ENCODE measurements at regions not wholly inside any gene's neighbourhood (a gene's known extent, or its start where the extent isn't known, plus 50 kb on each side); places are given as distances from the start of the nearest gene placed in this dataset.
"Not testable (repeated sequence)": the region's sequence is repeated elsewhere in the genome, so short reads cannot be mapped to it uniquely, and the experiment has no call there.

- no peak for DNase-seq
These were observed 513.4 kb downstream of the ZNF385D start for GRCh38 chr3:21237638-21238037.

- no peak for DNase-seq
These were observed 515.5 kb downstream of the ZNF385D start for GRCh38 chr3:21235491-21235890.

DNA sequence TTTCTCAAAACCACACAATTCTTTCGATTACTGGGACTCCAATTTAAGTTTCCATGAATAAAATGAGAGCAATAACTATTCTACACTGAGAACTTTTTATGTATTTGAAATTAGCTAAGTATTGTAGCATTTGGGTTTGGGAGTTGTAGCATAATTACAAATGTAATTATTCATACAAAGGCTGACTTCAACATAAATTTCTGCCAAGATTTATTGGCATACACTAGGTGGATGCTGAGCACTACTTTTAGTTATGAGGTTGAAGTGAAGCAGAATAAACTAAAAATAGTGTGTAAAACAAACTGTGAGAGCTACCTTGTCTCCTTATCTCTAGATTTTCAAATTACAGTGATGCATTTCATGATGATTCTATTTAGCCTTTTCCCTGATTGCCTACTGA, 516.1 kb downstream of the ZNF385D start:
- DNase-seq, result no peak

GRCh38 chr3:21229426-21230135, 521.4 kb downstream of the ZNF385D start:
- DNase-seq, result no peak

GRCh38 chr3:21226086-21226485, 524.9 kb downstream of the ZNF385D start:
- DNase-seq, result no peak

DNA sequence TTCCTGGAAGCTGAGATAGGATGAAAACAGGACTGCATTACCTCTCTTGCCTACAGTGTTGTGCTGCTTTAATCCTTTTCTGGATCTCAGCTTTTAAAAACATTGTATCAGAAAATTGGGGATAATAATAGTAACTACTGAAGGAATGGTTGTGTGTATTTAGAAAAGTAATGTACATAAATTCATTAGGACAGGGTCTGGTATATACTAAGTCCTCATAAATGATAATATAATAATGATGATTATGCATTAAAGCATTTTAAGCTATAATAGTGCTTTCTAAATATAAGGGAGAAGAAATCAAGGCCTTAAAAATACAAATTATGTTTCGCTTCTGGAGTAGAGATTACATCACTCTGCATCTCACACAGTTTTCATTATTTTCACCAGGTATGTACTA, 530.1 kb downstream of the ZNF385D start:
- no peak for DNase-seq

- DNase-seq, result no peak
These were observed 534.4 kb downstream of the ZNF385D start for GRCh38 chr3:21216598-21216997.

DNA sequence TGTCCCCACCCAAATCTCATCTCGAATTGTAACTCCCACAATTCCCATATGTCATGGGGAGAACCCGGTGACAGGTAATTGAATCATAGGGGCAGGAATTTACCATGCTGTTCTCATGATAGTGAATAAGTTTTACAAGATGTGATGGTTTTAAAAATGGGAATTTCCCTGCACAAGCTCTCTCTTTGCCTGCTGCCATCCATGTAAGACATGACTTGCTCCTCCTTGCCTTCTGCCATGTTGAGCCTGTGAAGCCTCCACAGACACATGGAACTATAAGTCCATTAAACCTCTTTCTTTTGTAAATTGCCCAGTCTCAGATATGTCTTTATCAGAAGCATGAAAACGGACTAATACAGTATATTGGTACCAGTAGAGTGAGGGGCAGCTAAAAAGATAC, 546.9 kb downstream of the ZNF385D start:
- not testable (repeated sequence) for DNase-seq

DNA sequence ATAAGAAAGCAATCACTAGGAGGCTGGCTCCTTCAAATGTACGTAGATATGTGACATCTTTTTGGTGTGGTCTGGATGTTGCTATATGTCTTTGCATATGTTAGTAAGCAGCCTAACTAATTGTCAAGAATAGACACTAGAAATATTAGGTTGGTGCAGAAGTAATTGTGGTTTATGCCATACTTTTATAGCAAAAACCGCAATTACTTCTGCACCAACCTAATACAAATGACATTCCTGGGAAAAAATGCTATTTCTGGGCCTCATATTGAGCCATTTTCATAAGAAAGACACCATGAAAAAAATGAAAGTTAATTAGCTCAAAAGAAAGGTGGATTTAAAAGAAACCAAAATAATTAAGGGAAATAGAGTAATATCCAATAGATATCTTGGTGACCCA, 555.8 kb downstream of the ZNF385D start:
- no peak for DNase-seq

DNA sequence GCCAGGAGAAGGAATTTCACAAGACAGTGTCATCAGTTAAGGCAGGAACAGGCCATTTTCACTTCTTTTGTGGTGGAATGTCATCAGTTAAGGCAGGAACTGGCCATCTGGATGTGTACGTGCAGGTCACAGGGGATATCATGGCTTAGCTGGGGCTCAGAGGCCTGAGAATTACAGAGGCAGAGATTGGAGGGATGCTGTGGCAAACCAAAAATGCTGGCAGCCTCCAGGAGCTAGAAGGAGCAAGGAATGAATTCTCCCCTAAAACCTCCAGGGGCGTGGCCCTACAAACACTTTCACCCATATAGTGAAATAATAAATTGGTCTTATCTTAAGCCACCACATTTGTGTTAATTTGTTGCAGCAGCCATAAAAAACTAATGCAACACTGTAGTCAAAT, 557.0 kb downstream of the ZNF385D start:
- DNase-seq, result not testable (repeated sequence)

GRCh38 chr3:21188459-21188858, 562.6 kb downstream of the ZNF385D start:
- no peak for DNase-seq

GRCh38 chr3:21185816-21186314, 565.1 kb downstream of the ZNF385D start:
- no peak for DNase-seq

DNA sequence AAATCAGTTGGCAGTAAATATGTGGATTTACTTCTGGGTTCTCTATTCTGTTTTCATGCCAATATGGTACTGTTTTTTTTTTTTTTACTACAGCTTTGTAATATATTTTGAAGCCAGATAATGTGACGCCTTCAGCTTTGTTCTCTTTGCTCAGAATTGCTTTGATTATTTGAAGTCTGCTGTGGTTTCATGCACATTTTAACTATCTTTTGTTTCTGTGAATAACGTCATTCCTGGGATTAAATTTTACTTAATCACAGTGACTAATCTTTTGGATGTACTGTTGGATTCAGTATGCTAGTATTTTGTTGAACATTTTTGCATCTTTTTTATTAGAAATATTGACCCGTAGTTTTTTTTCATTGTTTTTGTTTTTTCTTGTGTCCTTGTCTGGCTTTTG, 576.5 kb downstream of the ZNF385D start:
- no peak for DNase-seq

GRCh38 chr3:21170964-21171363, 580.0 kb downstream of the ZNF385D start:
- no peak for DNase-seq

DNA sequence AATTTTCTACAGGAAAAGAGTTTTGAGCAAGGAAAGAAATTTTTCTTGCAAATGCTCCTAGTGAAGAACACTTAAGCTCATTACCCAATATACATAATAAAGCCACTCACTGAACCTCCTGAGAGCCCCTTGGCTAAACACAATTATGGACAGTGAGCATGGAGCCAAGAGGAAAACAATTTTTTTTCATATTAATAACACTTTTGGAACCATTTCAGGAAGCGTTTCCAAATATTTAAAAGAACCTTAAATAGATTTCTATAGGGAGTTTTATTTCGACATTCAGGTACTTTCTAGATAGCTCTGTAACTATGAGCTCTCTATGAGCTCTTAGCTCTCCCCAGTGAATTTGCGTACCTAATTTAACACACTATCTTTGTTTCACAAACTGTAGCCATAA, 581.1 kb downstream of the ZNF385D start:
- no peak for DNase-seq

GRCh38 chr3:21168471-21168870, 582.5 kb downstream of the ZNF385D start:
- no peak for DNase-seq

DNA sequence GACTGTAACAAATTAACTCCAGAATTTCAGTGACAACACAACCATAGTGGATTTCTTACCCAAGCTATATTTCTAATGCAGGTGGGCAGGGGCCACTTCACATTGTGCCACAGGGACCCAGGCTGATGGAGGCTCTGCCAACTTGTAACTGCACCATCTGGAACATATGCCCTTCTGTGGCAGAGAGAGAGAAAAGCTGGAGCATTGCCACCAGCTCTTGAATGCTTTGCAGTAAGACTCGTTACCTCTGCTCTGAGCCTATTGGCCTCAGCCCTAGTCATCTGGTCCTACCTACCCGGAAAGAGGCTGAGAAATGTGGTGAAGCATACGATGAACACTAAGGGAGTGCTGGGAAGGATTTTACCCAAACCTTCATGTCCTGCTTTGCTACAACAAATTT, 587.1 kb downstream of the ZNF385D start:
- DNase-seq, result no peak

GRCh38 chr3:21159543-21159906, 591.5 kb downstream of the ZNF385D start:
- DNase-seq, result no peak

GRCh38 chr3:21158861-21159542, 592.0 kb downstream of the ZNF385D start:
- no peak for DNase-seq

DNA sequence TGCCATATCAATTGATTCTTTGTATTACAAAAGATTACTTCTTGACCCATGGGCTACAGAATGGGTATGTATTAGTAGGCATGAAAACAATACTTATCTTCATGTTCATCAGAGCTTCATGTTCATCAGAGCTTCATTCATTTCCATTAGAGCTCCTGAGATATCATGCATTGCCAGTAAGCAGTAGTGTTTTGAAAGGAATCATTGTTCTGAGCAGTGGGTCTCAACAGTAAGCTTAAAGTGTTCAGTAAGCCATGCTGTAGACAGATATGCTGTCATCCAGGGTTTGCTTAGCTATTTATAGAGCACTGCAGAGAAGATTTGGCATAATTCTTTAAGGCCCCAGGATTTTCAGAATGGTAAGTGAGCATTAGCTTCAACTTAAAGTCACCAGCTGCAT, 596.1 kb downstream of the ZNF385D start:
- DNase-seq, result no peak

- DNase-seq, result no peak
These were observed 598.5 kb downstream of the ZNF385D start for GRCh38 chr3:21152555-21152954.

DNA sequence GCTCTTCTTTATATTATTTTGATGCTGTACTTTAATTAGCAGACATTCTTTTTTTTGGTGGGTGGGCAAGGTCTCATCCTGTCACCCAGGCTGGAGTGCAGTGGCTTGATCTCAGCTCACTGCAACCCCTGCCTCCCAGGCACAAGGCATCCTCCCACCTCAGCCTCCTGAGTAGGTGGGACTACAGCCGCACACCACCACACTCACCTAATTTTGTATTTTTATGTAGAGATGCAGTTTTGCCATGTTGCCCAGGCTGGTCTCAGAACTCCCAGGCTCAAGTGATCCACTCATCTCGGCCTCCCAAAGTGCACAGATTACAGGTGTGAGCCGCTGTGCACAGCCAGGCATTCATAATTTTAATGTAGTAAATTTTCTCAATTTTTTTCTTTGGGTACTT, 608.1 kb downstream of the ZNF385D start:
- DNase-seq, result no peak

DNA sequence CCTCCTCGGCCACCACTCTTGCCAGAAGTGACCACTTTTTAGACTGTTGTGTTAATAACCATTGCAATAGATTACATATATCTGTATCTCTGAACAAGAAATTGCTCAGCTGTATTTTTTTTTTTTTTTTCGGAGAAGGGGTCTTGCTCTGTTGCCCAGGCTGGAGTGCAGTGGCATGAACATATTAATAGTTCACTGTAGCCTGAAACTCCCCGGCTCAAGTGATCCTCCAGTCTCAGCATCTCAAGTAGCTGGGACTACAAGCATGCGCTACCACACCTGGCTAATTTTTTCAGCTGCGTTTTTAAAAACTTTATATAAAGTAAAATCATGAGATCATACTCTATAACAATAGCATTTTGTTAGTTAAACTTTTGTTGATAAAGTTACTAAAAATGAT, 609.0 kb downstream of the ZNF385D start:
- no peak for DNase-seq

DNA sequence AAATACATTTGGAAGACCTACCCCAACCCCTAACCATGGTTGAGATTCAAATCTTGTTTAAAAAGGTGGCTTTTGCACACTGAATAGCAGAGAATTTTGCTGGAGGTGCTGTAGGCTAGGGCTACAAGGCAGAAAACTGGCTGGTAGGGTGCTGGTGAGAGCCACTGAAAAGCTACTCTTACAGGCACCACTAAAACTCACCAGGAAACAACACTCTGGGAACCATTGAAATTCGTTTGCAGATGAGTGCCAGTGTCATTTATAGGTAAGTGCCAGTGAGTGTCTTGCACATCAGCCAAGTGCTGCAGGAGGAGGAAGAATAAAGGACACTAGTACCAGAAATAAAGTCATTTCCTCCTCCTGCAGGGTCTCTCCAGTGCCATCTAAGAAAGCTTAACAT, 610.2 kb downstream of the ZNF385D start:
- no peak for DNase-seq

GRCh38 chr3:21138085-21138484, 612.9 kb downstream of the ZNF385D start:
- DNase-seq, result no peak

Measured in effector CD8-positive, alpha-beta T cell (primary cell).